ENCODE measurements at regions not wholly inside any gene's neighbourhood (a gene's known extent, or its start where the extent isn't known, plus 50 kb on each side); places are given as distances from the start of the nearest gene placed in this dataset.

- Histone ChIP-seq H3K9me3 (peaks cover 5% of the 10 kb centered on the region; the same call in 1 of the 2 replicates), H3K36me3 (no peaks in the 10 kb centered on the region), H3K4me3 (no peak overlapping the region), H3K27me3 (peaks cover 94% of the 10 kb centered on the region)
- DNase-seq, result no peak
Observed at GRCh38 chr17:79395066-79395465, 215.8 kb downstream of the RBFOX3 start.

GRCh38 chr17:79393358-79394052 lies 217.3 kb downstream of the RBFOX3 start:
- Histone ChIP-seq H3K27me3 (peaks cover 93% of the 10 kb centered on the region), H3K9me3 (peaks cover 5% of the 10 kb centered on the region; the same call in 1 of the 2 replicates), H3K36me3 (no peaks in the 10 kb centered on the region), H3K4me3 (no peak overlapping the region)
- DNase-seq, result peak; percentile 66

GRCh38 chr17:79392598-79392997 lies 218.3 kb downstream of the RBFOX3 start:
- DNase-seq, result no peak
- Histone ChIP-seq H3K4me3 (no peak overlapping the region), H3K27me3 (peaks cover 94% of the 10 kb centered on the region), H3K36me3 (no peaks in the 10 kb centered on the region), H3K9me3 (peaks cover 5% of the 10 kb centered on the region; the same call in 1 of the 2 replicates)

- DNase-seq, result peak; percentile 59
- Histone ChIP-seq H3K4me3 (no peak overlapping the region), H3K9me3 (peaks cover 5% of the 10 kb centered on the region; the same call in 1 of the 2 replicates), H3K36me3 (no peaks in the 10 kb centered on the region), H3K27me3 (peaks cover 93% of the 10 kb centered on the region)
Observed at GRCh38 chr17:79391376-79392233, 219.2 kb downstream of the RBFOX3 start.

- H3K27me3 ChIP-seq, result peaks cover 77% of the 10 kb centered on the region
- no peaks in the 10 kb centered on the region for H3K36me3 ChIP-seq
- H3K9me3 ChIP-seq, result peaks cover 5% of the 10 kb centered on the region; the same call in 1 of the 2 replicates
- H3K4me3 ChIP-seq, result no peak overlapping the region
- DNase-seq, result no peak
Observed at GRCh38 chr17:79389896-79390295, 221.0 kb downstream of the RBFOX3 start.

GRCh38 chr17:79388556-79389295 lies 222.1 kb downstream of the RBFOX3 start:
- DNase-seq, result peak; percentile 46
- Histone ChIP-seq H3K27me3 (peaks cover 69% of the 10 kb centered on the region), H3K36me3 (no peaks in the 10 kb centered on the region), H3K4me3 (no peak overlapping the region), H3K9me3 (peaks cover 5% of the 10 kb centered on the region; the same call in 1 of the 2 replicates)

- no peak overlapping the region for H3K4me3 ChIP-seq
- H3K36me3 ChIP-seq, result no peaks in the 10 kb centered on the region
- DNase-seq, result no peak
- peaks cover 4% of the 10 kb centered on the region; the same call in 1 of the 2 replicates for H3K9me3 ChIP-seq
- H3K27me3 ChIP-seq, result peaks cover 69% of the 10 kb centered on the region
Observed at GRCh38 chr17:79387783-79388182, 223.1 kb downstream of the RBFOX3 start.

GRCh38 chr17:79385962-79386563 lies 224.8 kb downstream of the RBFOX3 start:
- DNase-seq, result no peak
- Histone ChIP-seq H3K27me3 (peaks cover 69% of the 10 kb centered on the region), H3K36me3 (no peaks in the 10 kb centered on the region), H3K9me3 (no peaks in the 10 kb centered on the region), H3K4me3 (no peak overlapping the region)

- peaks cover 72% of the 10 kb centered on the region for H3K27me3 ChIP-seq
- H3K9me3 ChIP-seq, result no peaks in the 10 kb centered on the region
- H3K4me3 ChIP-seq, result no peak overlapping the region
- no peak for DNase-seq
- H3K36me3 ChIP-seq, result no peaks in the 10 kb centered on the region
Observed at GRCh38 chr17:79382313-79382712, 228.5 kb downstream of the RBFOX3 start.

- H3K36me3 ChIP-seq, result no peaks in the 10 kb centered on the region
- H3K9me3 ChIP-seq, result no peaks in the 10 kb centered on the region
- no peak for DNase-seq
- peaks cover 92% of the 10 kb centered on the region for H3K27me3 ChIP-seq
- H3K4me3 ChIP-seq, result no peak overlapping the region
Observed at GRCh38 chr17:79379700-79380445, 231.0 kb downstream of the RBFOX3 start.

GRCh38 chr17:79377230-79377786 lies 233.5 kb downstream of the RBFOX3 start:
- Histone ChIP-seq H3K27me3 (peaks cover 88% of the 10 kb centered on the region), H3K4me3 (no peak overlapping the region), H3K9me3 (no peaks in the 10 kb centered on the region), H3K36me3 (no peaks in the 10 kb centered on the region)
- DNase-seq, result no peak

GRCh38 chr17:79374807-79375206 lies 236.0 kb downstream of the RBFOX3 start:
- no peaks in the 10 kb centered on the region for H3K36me3 ChIP-seq
- DNase-seq, result no peak
- H3K27me3 ChIP-seq, result peaks cover 73% of the 10 kb centered on the region
- no peak overlapping the region for H3K4me3 ChIP-seq
- no peaks in the 10 kb centered on the region for H3K9me3 ChIP-seq

- DNase-seq, result no peak
- Histone ChIP-seq H3K36me3 (no peaks in the 10 kb centered on the region), H3K9me3 (no peaks in the 10 kb centered on the region), H3K27me3 (peaks cover 73% of the 10 kb centered on the region), H3K4me3 (no peak overlapping the region)
Observed at GRCh38 chr17:79374087-79374689, 236.7 kb downstream of the RBFOX3 start.

GRCh38 chr17:79372470-79373238 lies 238.2 kb downstream of the RBFOX3 start:
- Histone ChIP-seq H3K27me3 (peaks cover 73% of the 10 kb centered on the region), H3K9me3 (no peaks in the 10 kb centered on the region), H3K4me3 (no peak overlapping the region), H3K36me3 (no peaks in the 10 kb centered on the region)
- no peak for DNase-seq

- no peaks in the 10 kb centered on the region for H3K36me3 ChIP-seq
- no peak for DNase-seq
- peaks cover 72% of the 10 kb centered on the region for H3K27me3 ChIP-seq
- no peaks in the 10 kb centered on the region for H3K9me3 ChIP-seq
- H3K4me3 ChIP-seq, result no peak overlapping the region
Observed at GRCh38 chr17:79371984-79372383, 238.9 kb downstream of the RBFOX3 start.
